ENCODE measurements at regions not wholly inside any gene's neighbourhood (a gene's known extent, or its start where the extent isn't known, plus 50 kb on each side); places are given as distances from the start of the nearest gene placed in this dataset.

- no peak for TF ChIP-seq CTCF (IDR thresholded peaks at IDR 0.05; ENCODE audit: low read depth, low read length, missing input control)
- no peak for TF ChIP-seq JUND (IDR thresholded peaks at IDR 0.05)
- TF ChIP-seq EGR1 (IDR thresholded peaks at IDR 0.05; ENCODE audit: low read depth in 2 of 2): no peak
- no peak for TF ChIP-seq TAF1 (conservative IDR thresholded peaks at IDR 0.05)
- no peak for TF ChIP-seq YY1 (IDR thresholded peaks at IDR 0.05)
These were observed 131.0 kb upstream of the ZNF91 start for GRCh38 chr19:23526302-23526701.

All from liver (tissue), 3 donors.